ENCODE measurements at regions not wholly inside any gene's neighbourhood (a gene's known extent, or its start where the extent isn't known, plus 50 kb on each side); places are given as distances from the start of the nearest gene placed in this dataset.

GRCh38 chr13:90239130-90239529, 1108.4 kb upstream of the MIR17HG start:
- Histone ChIP-seq H3K27ac (ENCODE audit: low read depth, low read length) (no peak overlapping the region), H3K9me2 (ENCODE audit: insufficient read depth) (no peaks in the 10 kb centered on the region), H3K79me2 (ENCODE audit: insufficient read depth, low read length) (no peaks in the 10 kb centered on the region), H3K27me3 (ENCODE audit: insufficient read depth, low read length) (no peaks in the 10 kb centered on the region), H3K9me3 (ENCODE audit: control insufficient read depth in 1 of 2, insufficient read depth in 1 of 2, low read depth in 1 of 2, low read length in 2 of 2) (no peaks in the 10 kb centered on the region), H4K20me1 (ENCODE audit: insufficient read depth) (no peaks in the 10 kb centered on the region), H3K4me1 (ENCODE audit: control insufficient read depth in 1 of 2, insufficient read depth in 2 of 2, low read length in 2 of 2) (no peaks in the 10 kb centered on the region), H3K4me3 (replicated peaks in 1 of 2; ENCODE audit: low read depth in 1 of 2, low read length in 2 of 2) (no peak overlapping the region), H3K9ac (ENCODE audit: low read length) (no peak overlapping the region), H2AFZ (ENCODE audit: low read depth, low read length, poor library complexity, severe bottlenecking) (no peak overlapping the region), H3K36me3 (ENCODE audit: control insufficient read depth in 1 of 2, insufficient read depth in 2 of 2, low read length in 2 of 2) (no peaks in the 10 kb centered on the region), H3K4me2 (ENCODE audit: low read length) (no peak overlapping the region)
- ChIA-PET RAD21 (ENCODE audit: low non-redundant PET in 1 of 2, low total read pairs in 2 of 2, uncharacterized antibody in 2 of 2, unreplicated experiment in 2 of 2) (no interaction called here), POLR2A (no interaction called here), CTCF (no interaction called here)
- BruUV-seq (replicated peaks), result no TSS peak
- DNase-seq (ENCODE audit: low read depth, low spot score) (no peak), ATAC-seq (no peak)
- no peak for TF ChIP-seq JUND (IDR thresholded peaks at IDR 0.05)
- intact Hi-C loops (cut with micrococcal nuclease), result no loop called here

DNA sequence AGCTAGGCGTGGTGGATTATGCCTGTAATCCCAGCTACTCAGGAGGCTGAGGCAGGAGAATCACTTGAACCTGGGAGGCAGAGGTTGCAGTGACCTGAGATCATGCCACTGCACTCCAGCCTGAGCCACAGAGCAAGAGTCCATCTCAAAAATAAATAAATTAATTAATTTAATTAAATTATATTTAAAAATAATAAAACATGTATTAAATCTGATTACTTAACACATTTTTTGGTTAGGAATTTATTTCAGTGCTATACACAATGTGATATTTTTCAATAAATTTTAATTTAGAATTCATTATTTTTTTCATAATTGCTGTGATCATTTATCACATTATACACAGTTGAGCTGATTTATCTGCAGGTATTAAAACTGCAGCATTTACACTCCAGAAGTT, 1101.5 kb upstream of the MIR17HG start:
- no peaks in the 10 kb centered on the region for H4K20me1 ChIP-seq (ENCODE audit: insufficient read depth)
- no TSS peak for BruUV-seq (replicated peaks)
- ChIA-PET POLR2A (no interaction called here), CTCF (no interaction called here), RAD21 (ENCODE audit: low non-redundant PET in 1 of 2, low total read pairs in 2 of 2, uncharacterized antibody in 2 of 2, unreplicated experiment in 2 of 2) (no interaction called here)
- H3K4me2 ChIP-seq (ENCODE audit: low read length), result no peak overlapping the region
- ATAC-seq, result no peak
- intact Hi-C loops (cut with micrococcal nuclease), result no loop called here
- TF ChIP-seq, protein P1, sequence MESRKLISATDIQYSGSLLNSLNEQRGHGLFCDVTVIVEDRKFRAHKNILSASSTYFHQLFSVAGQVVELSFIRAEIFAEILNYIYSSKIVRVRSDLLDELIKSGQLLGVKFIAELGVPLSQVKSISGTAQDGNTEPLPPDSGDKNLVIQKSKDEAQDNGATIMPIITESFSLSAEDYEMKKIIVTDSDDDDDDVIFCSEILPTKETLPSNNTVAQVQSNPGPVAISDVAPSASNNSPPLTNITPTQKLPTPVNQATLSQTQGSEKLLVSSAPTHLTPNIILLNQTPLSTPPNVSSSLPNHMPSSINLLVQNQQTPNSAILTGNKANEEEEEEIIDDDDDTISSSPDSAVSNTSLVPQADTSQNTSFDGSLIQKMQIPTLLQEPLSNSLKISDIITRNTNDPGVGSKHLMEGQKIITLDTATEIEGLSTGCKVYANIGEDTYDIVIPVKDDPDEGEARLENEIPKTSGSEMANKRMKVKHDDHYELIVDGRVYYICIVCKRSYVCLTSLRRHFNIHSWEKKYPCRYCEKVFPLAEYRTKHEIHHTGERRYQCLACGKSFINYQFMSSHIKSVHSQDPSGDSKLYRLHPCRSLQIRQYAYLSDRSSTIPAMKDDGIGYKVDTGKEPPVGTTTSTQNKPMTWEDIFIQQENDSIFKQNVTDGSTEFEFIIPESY (IDR thresholded peaks at IDR 0.05; ENCODE audit: extremely low read depth, insufficient replicate concordance, low read length), result no peak
- TF ChIP-seq, protein P2, sequence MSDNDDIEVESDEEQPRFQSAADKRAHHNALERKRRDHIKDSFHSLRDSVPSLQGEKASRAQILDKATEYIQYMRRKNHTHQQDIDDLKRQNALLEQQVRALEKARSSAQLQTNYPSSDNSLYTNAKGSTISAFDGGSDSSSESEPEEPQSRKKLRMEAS (IDR thresholded peaks at IDR 0.05), result no peak
- no peak for TF ChIP-seq POLR2AphosphoS5 (IDR thresholded peaks at IDR 0.05; ENCODE audit: low read depth, low read length)
- TF ChIP-seq ELF1 (IDR thresholded peaks at IDR 0.05; ENCODE audit: borderline replicate concordance, low read depth), result no peak
- no peak for TF ChIP-seq JUND (IDR thresholded peaks at IDR 0.05)
- TF ChIP-seq EZH2 (IDR thresholded peaks at IDR 0.05), result no peak
- no peak for TF ChIP-seq YY1 (IDR thresholded peaks at IDR 0.05; ENCODE audit: extremely low read depth, insufficient replicate concordance, low read depth, low read length)
- no peak for TF ChIP-seq SIN3A (IDR thresholded peaks at IDR 0.05; ENCODE audit: low read depth)
- no peak for TF ChIP-seq SRF (IDR thresholded peaks at IDR 0.05; ENCODE audit: low read depth)
- TF ChIP-seq CBX3 (IDR thresholded peaks at IDR 0.05; ENCODE audit: low read depth), result no peak
- H2AFZ ChIP-seq (ENCODE audit: low read depth, low read length, poor library complexity, severe bottlenecking), result no peak overlapping the region
- no peak for DNase-seq (ENCODE audit: low read depth, low spot score)
- no peaks in the 10 kb centered on the region for H3K36me3 ChIP-seq (ENCODE audit: control insufficient read depth in 1 of 2, insufficient read depth in 2 of 2, low read length in 2 of 2)
- H3K9ac ChIP-seq (ENCODE audit: low read length), result no peak overlapping the region
- no peaks in the 10 kb centered on the region for H3K4me1 ChIP-seq (ENCODE audit: control insufficient read depth in 1 of 2, insufficient read depth in 2 of 2, low read length in 2 of 2)
- H3K27me3 ChIP-seq (ENCODE audit: insufficient read depth, low read length), result no peaks in the 10 kb centered on the region
- no peaks in the 10 kb centered on the region for H3K9me3 ChIP-seq (ENCODE audit: control insufficient read depth in 1 of 2, insufficient read depth in 1 of 2, low read depth in 1 of 2, low read length in 2 of 2)
- no peak overlapping the region for H3K4me3 ChIP-seq (replicated peaks in 1 of 2; ENCODE audit: low read depth in 1 of 2, low read length in 2 of 2)
- no peaks in the 10 kb centered on the region for H3K79me2 ChIP-seq (ENCODE audit: insufficient read depth, low read length)
- H3K9me2 ChIP-seq (ENCODE audit: insufficient read depth), result no peaks in the 10 kb centered on the region
- H3K27ac ChIP-seq (ENCODE audit: low read depth, low read length), result no peak overlapping the region

All from HCT116 (cell line).